GM12878 (cell line): ENCODE measurements at regions not wholly inside any gene's neighbourhood (a gene's known extent, or its start where the extent isn't known, plus 50 kb on each side); places are given as distances from the start of the nearest gene placed in this dataset.

ENCODE experiments used
- ATAC-seq: fragments of 200-7000 bp; cut with Tn5 transposase; 3 replicates; pipeline ENCODE4 v1.9.1; 2020; ENCODE audit warnings: mild to moderate bottlenecking, moderate library complexity
- BruUV-seq: library from RNA; stranded (reverse); fragments of 400-500 nt; replicated peaks from 2 replicates; lab custom pipeline; 2021; lab: Mats Ljungman, UMichigan
- CTCF ChIA-PET: fragments of 300-600 bp; sonication (Branson Sonifier 250); formaldehyde crosslinking; extraction: SDS; loops from one replicate; lab custom pipeline; 2021; ENCODE audit warnings: inconsistent platforms; lab: Yijun Ruan, JAX
- POLR2A ChIA-PET: fragments of 350-600 bp; formaldehyde crosslinking; extraction: SDS; loops from one replicate; lab custom pipeline; 2021; ENCODE audit warnings: inconsistent platforms; lab: Charles Lee
- RAD21 ChIA-PET: fragments of 300-600 bp; sonication (Branson Sonifier 250); formaldehyde crosslinking; loops from one replicate; lab custom pipeline; 2023; ENCODE audit warnings: antibody characterized with exemption; ENCODE audit not compliant: unreplicated experiment; lab: Charles Lee
- SMC1A ChIA-PET: fragments of 300-600 bp; sonication (Branson Sonifier 250); formaldehyde crosslinking; loops from one replicate; lab custom pipeline; 2023; ENCODE audit not compliant: unreplicated experiment, uncharacterized antibody; lab: Charles Lee
- DNase-seq: peaks from one replicate; pipeline ENCODE4 v3.0.0-alpha.2; 2011; ENCODE audit warnings: low read depth, low spot score
- FAIRE-seq: peaks from 3 replicates; lab custom pipeline; 2011; peaks lifted over from hg19 to GRCh38; lab: Jason Lieb, UNC
- H2AFZ ChIP-seq: 2 replicates; pipeline ENCODE4 v1.6.0; 2011; ENCODE audit warnings: low read depth, low read length, control low read depth; ENCODE audit not compliant: control insufficient read depth
- H3K27ac ChIP-seq: 2 replicates; pipeline ENCODE4 v1.5.1; 2011; ENCODE audit warnings: control low read depth; ENCODE audit not compliant: control insufficient read depth, insufficient read depth
- H3K27me3 ChIP-seq, 2 experiments: replicated peaks in 1 of 2; 2 replicates each; pipeline versions ENCODE4 v1.6.0 to v1.6.1; 2011; ENCODE audit warnings: low read length in 1 of 2; ENCODE audit not compliant: control insufficient read depth in 2 of 2, insufficient read depth in 2 of 2
- H3K36me3 ChIP-seq, 2 experiments: 2 replicates each; pipeline ENCODE4 v1.5.1; 2011; ENCODE audit warnings: low read length in 1 of 2; ENCODE audit not compliant: control insufficient read depth in 2 of 2, insufficient read depth in 2 of 2
- H3K4me1 ChIP-seq: 2 replicates; pipeline ENCODE4 v1.6.1; 2011; ENCODE audit warnings: mild to moderate bottlenecking, low read length, moderate library complexity, mixed read lengths; ENCODE audit not compliant: control insufficient read depth, insufficient read depth
- H3K4me2 ChIP-seq: 2 replicates; pipeline ENCODE4 v1.6.0; 2011; ENCODE audit warnings: control low read depth; ENCODE audit not compliant: control insufficient read depth, insufficient read depth
- H3K4me3 ChIP-seq: fragments of 200-600 bp; sonication (generic); 2 replicates; pipeline ENCODE4 v1.5.1; 2016
- H3K79me2 ChIP-seq: 2 replicates; pipeline ENCODE4 v1.6.0; 2011; ENCODE audit warnings: low read length; ENCODE audit not compliant: control insufficient read depth, insufficient read depth
- H3K9ac ChIP-seq: 2 replicates; pipeline ENCODE4 v1.8.0; 2011; ENCODE audit warnings: low read length, control low read depth, mixed read lengths; ENCODE audit not compliant: control insufficient read depth, insufficient read depth
- H3K9me3 ChIP-seq: replicated peaks from 3 replicates; pipeline ENCODE4 v1.5.1; 2011; ENCODE audit warnings: mild to moderate bottlenecking, low read length; ENCODE audit not compliant: control insufficient read depth, insufficient read depth
- H4K20me1 ChIP-seq: 2 replicates; pipeline ENCODE4 v1.6.0; 2011; ENCODE audit not compliant: control insufficient read depth, insufficient read depth
- EED ChIP-seq: sonication (generic); IDR thresholded peaks from 2 replicates; pipeline ENCODE4 v1.6.1; 2016; ENCODE audit warnings: antibody characterized with exemption, low read depth
- MYB ChIP-seq: fragments of 150-350 bp; IDR thresholded peaks from 2 replicates; pipeline ENCODE4 v1.6.1; 2014; ENCODE audit warnings: mild to moderate bottlenecking, low read depth, low read length, borderline replicate concordance
- STAT1 ChIP-seq: fragments of 450-650 bp; conservative IDR thresholded peaks from 2 replicates; pipeline ENCODE4 v1.6.1; 2014; ENCODE audit warnings: antibody characterized with exemption, mild to moderate bottlenecking
- WGBS: methylation state at CpG from one replicate; pipeline ENCODE4 v1.1.6; 2016; ENCODE audit warnings: low lambda C conversion rate; ENCODE audit not compliant: insufficient replicate concordance, insufficient coverage; ENCODE audit errors: missing lambda C conversion rate; 5-methylcytosine and 5-hydroxymethylcytosine counted together
- in situ Hi-C: fragments of 300-500 bp; cut with MboI; formaldehyde crosslinking; loops from 9 replicates; pipeline ENCODE4 v1.14.3; 2018; ENCODE audit warnings: mixed read lengths
- intact Hi-C: fragments of 100-400 bp; cut with micrococcal nuclease; formaldehyde crosslinking; loops from one replicate; pipeline ENCODE4 v1.14.2; 2022; ENCODE audit not compliant: unreplicated experiment
- TF ChIP-seq, protein P1 (sequence below): IDR thresholded peaks from 2 replicates; pipeline ENCODE4 v1.6.1; 2012; ENCODE audit warnings: improper control_type of control experiment, low read depth, low read length; ENCODE audit not compliant: insufficient replicate concordance

DNA sequence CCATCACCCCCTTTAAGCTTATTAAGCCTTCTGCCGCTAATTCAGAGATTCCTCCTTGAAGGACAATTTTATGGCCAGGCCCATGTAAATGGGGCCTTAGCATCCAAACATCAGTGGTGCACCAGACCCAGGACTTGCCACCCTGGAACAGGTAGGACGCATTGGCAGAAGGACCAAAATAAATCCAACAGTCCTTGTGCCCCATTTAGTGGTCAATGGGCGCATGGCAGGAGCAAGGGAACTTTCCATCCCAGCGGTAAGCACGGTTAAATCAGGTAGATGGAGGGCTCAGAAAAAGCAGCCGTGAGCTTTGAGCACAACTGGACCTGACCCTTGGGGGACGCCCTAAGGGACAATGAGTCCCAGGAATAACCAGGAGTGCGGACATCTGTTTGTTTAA lies 540.8 kb upstream of the ROBO1 start:
- no peak for FAIRE-seq
- no peak overlapping the region for H3K27ac ChIP-seq
- no peak overlapping the region for H3K4me3 ChIP-seq
- BruUV-seq = no TSS peak
- no peaks in the 10 kb centered on the region for H3K79me2 ChIP-seq
- RAD21 ChIA-PET = no interaction called here
- POLR2A ChIA-PET = no interaction called here
- no peak overlapping the region for H2AFZ ChIP-seq
- intact Hi-C loops = no loop called here
- no peak overlapping the region for H3K4me2 ChIP-seq
- no peak overlapping the region for H3K9ac ChIP-seq
- 39% methylated on average over 8 of the region's 8 CpGs for WGBS
- TF ChIP-seq MYB = no peak
- no peak for TF ChIP-seq STAT1
- no peak for TF ChIP-seq EED
- TF ChIP-seq, protein P1, sequence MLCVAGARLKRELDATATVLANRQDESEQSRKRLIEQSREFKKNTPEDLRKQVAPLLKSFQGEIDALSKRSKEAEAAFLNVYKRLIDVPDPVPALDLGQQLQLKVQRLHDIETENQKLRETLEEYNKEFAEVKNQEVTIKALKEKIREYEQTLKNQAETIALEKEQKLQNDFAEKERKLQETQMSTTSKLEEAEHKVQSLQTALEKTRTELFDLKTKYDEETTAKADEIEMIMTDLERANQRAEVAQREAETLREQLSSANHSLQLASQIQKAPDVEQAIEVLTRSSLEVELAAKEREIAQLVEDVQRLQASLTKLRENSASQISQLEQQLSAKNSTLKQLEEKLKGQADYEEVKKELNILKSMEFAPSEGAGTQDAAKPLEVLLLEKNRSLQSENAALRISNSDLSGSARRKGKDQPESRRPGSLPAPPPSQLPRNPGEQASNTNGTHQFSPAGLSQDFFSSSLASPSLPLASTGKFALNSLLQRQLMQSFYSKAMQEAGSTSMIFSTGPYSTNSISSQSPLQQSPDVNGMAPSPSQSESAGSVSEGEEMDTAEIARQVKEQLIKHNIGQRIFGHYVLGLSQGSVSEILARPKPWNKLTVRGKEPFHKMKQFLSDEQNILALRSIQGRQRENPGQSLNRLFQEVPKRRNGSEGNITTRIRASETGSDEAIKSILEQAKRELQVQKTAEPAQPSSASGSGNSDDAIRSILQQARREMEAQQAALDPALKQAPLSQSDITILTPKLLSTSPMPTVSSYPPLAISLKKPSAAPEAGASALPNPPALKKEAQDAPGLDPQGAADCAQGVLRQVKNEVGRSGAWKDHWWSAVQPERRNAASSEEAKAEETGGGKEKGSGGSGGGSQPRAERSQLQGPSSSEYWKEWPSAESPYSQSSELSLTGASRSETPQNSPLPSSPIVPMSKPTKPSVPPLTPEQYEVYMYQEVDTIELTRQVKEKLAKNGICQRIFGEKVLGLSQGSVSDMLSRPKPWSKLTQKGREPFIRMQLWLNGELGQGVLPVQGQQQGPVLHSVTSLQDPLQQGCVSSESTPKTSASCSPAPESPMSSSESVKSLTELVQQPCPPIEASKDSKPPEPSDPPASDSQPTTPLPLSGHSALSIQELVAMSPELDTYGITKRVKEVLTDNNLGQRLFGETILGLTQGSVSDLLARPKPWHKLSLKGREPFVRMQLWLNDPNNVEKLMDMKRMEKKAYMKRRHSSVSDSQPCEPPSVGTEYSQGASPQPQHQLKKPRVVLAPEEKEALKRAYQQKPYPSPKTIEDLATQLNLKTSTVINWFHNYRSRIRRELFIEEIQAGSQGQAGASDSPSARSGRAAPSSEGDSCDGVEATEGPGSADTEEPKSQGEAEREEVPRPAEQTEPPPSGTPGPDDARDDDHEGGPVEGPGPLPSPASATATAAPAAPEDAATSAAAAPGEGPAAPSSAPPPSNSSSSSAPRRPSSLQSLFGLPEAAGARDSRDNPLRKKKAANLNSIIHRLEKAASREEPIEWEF = no peak
- CTCF ChIA-PET = no interaction called here
- ATAC-seq = no peak
- H3K9me3 ChIP-seq = no peaks in the 10 kb centered on the region
- no peaks in the 10 kb centered on the region for H3K27me3 ChIP-seq
- no peaks in the 10 kb centered on the region for H4K20me1 ChIP-seq
- no peak for DNase-seq
- SMC1A ChIA-PET = no interaction called here
- in situ Hi-C loops = no loop called here
- no peaks in the 10 kb centered on the region for H3K36me3 ChIP-seq
- no peaks in the 10 kb centered on the region for H3K4me1 ChIP-seq
